ENCODE measurements at regions not wholly inside any gene's neighbourhood (a gene's known extent, or its start where the extent isn't known, plus 50 kb on each side); places are given as distances from the start of the nearest gene placed in this dataset.
"Not testable (repeated sequence)": the region's sequence is repeated elsewhere in the genome, so short reads cannot be mapped to it uniquely, and the experiment has no call there.

GRCh38 chr3:182344026-182344425 is 449.3 kb upstream of the ATP11B start:
- H3K18ac ChIP-seq (ENCODE audit: low read depth, low read length); H2AFZ ChIP-seq (replicated peaks; ENCODE audit: low read length, poor library complexity); H2BK15ac ChIP-seq (ENCODE audit: low read depth, low read length); H3K27ac ChIP-seq (ENCODE audit: insufficient read depth, low read length); H4K91ac ChIP-seq (ENCODE audit: insufficient read depth, low read depth, low read length); in situ Hi-C loops (cut with MboI; ENCODE audit: low sequenced_read_pairs); H3K4me2 ChIP-seq (ENCODE audit: low read depth, low read length); H3K4me1 ChIP-seq (ENCODE audit: control insufficient read depth, insufficient read depth, low read length); POLR2A ChIA-PET (ENCODE audit: unreplicated experiment); intact Hi-C loops (cut with micrococcal nuclease); H2AK9ac ChIP-seq (replicated peaks; ENCODE audit: low read depth, low read length, poor library complexity); H3K23ac ChIP-seq (ENCODE audit: low read depth, low read length); H2BK5ac ChIP-seq (ENCODE audit: low read depth, low read length, poor library complexity, severe bottlenecking); H4K5ac ChIP-seq (ENCODE audit: low read depth, low read length); H2BK20ac ChIP-seq (ENCODE audit: low read depth, low read length); H3K4ac ChIP-seq (ENCODE audit: low read depth, low read length); H4K20me1 ChIP-seq (ENCODE audit: insufficient read depth, low read length); H3K14ac ChIP-seq (replicated peaks; ENCODE audit: low read depth, low read length); H3K27me3 ChIP-seq (ENCODE audit: control insufficient read depth, insufficient read depth, low read length); H3K36me3 ChIP-seq (ENCODE audit: control insufficient read depth, insufficient read depth, low read length); dilution Hi-C loops (cut with HindIII; ENCODE audit: low sequenced_read_pairs, unreplicated experiment); DNase-seq; H2AK5ac ChIP-seq (ENCODE audit: low read depth, low read length); H3K79me1 ChIP-seq (ENCODE audit: low read depth in 1 of 2, low read length in 2 of 2); H4K8ac ChIP-seq (ENCODE audit: low read depth in 2 of 2, low read length in 2 of 2); BruUV-seq (replicated peaks); H2BK120ac ChIP-seq (ENCODE audit: low read depth, low read length); CTCF ChIA-PET; H3K56ac ChIP-seq (ENCODE audit: extremely low read depth, insufficient read depth, low read length); H3K9me3 ChIP-seq (ENCODE audit: control insufficient read depth, insufficient read depth, low read length); H3K9me1 ChIP-seq (ENCODE audit: insufficient read depth, low read length); ATAC-seq (ENCODE audit: low read depth); H3K9ac ChIP-seq (ENCODE audit: low read depth, low read length); H3K4me3 ChIP-seq (ENCODE audit: insufficient read depth, low read depth, low read length): not testable (repeated sequence)
